Prostate gland (tissue), 2 donors: ENCODE measurements at regions not wholly inside any gene's neighbourhood (a gene's known extent, or its start where the extent isn't known, plus 50 kb on each side); places are given as distances from the start of the nearest gene placed in this dataset.
A peak's percentile ranks its signal among the peaks of the same experiment; 100 is the strongest.

Source experiments
- DNase-seq: peaks from one replicate; pipeline ENCODE4 v3.0.0-alpha.2; 2019; ENCODE audit warnings: low spot score
- H3K27ac ChIP-seq, 2 donors: fragments of 200-600 bp; sonication (generic); 2 replicates each; pipeline ENCODE4 v1.5.1; 2017 to 2019
- H3K27me3 ChIP-seq: fragments of 200-600 bp; sonication (generic); replicated peaks from 2 replicates; pipeline ENCODE4 v1.5.1; 2019; ENCODE audit not compliant: insufficient read depth
- H3K36me3 ChIP-seq, 2 donors: fragments of 200-600 bp; sonication (generic); 1 replicate in 1 of 2; 2 replicates in 1 of 2; pipeline versions ENCODE4 v1.5.1 to v1.8.1; 2017 to 2019
- H3K4me1 ChIP-seq: fragments of 200-600 bp; sonication (generic); replicated peaks from 2 replicates; pipeline ENCODE4 v1.5.1; 2019
- H3K4me3 ChIP-seq, 2 donors: fragments of 200-600 bp; sonication (generic); 2 replicates each; pipeline ENCODE4 v1.5.1; 2017 to 2019
- H3K9me3 ChIP-seq: fragments of 200-600 bp; sonication (generic); 2 replicates; pipeline ENCODE4 v1.5.1; 2017
- POLR2A ChIP-seq: fragments of 450-650 bp; IDR thresholded peaks from one replicate; pipeline ENCODE4 v1.6.1; 2016; ENCODE audit warnings: antibody characterized with exemption, mild to moderate bottlenecking
- POLR2AphosphoS5 ChIP-seq: sonication (generic); formaldehyde crosslinking; IDR thresholded peaks from one replicate; pipeline ENCODE4 v1.6.1; 2017; ENCODE audit warnings: antibody characterized with exemption
- WGBS: methylation state at CpG from one replicate; pipeline ENCODE4 v1.1.5; 2018; 5-methylcytosine and 5-hydroxymethylcytosine counted together
- intact Hi-C: fragments of 100-400 bp; cut with DNase I; formaldehyde crosslinking; loops from one replicate; pipeline ENCODE4 v1.14.2; 2022
- TF ChIP-seq, protein P1 (sequence below), 4 experiments: fragments of 200-600 bp in 2 of 4; fragments of 450-650 bp in 2 of 4; sonication (generic) in 2 of 4; IDR thresholded peaks; 1 replicate in 3 of 4; 2 replicates in 1 of 4; pipeline ENCODE4 v1.5.1; 2016 to 2019; ENCODE audit warnings: antibody characterized with exemption in 4 of 4, mild to moderate bottlenecking in 2 of 4, moderate library complexity in 2 of 4

DNA sequence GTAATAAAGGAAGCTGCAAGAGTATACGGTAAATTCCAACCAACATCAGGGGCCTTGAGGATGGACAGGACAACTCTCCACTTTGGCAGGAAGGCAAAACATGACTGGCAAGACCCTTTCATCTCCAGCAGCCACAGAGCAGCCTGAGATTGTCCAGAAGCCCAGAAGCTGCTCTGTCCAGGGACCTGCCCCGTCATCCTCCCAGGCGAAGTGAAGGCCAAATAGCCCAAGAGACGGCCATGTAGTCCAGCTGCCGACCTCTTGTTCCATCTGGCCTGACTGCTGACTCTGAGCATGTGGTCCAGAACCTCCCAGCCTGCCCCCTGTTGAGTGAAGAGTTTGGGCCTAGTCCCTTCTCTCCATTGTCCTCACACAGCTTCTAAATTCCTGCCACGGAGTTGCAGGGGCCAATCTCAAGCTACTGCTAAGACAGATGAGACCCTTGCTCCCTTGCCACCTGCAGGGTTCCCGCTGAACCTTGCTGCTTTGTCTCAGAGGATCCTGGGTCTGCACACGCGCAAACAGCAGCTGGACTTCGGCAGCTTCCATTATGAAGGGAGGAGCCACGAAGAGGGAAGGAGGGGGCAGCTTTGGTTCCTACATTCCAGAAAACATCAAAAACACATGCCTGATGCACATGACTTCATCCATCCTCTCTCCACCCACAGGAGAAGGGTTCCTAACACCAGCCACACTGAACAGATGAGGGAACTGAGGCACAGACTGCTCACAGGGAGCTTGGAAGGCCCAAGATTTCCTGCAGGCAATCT is 196.9 kb downstream of the KATNAL1 start:
- Histone ChIP-seq H3K4me3 (no peak overlapping the region), H3K4me1 (peaks cover 2% of the 10 kb centered on the region), H3K27me3 (no peaks in the 10 kb centered on the region), H3K27ac (no peak overlapping the region), H3K9me3 (no peaks in the 10 kb centered on the region), H3K36me3 (no peaks in the 10 kb centered on the region)
- 93% methylated on average over 11 of the region's 11 CpGs for WGBS
- DNase-seq = no peak
- intact Hi-C loops = loop anchor here (5.0 to 10.0 kb wide), 4 partner anchors 186 to 1456 kb away; partner anchors contain the start of genes POMP and SLC7A1
- TF ChIP-seq, protein P1, sequence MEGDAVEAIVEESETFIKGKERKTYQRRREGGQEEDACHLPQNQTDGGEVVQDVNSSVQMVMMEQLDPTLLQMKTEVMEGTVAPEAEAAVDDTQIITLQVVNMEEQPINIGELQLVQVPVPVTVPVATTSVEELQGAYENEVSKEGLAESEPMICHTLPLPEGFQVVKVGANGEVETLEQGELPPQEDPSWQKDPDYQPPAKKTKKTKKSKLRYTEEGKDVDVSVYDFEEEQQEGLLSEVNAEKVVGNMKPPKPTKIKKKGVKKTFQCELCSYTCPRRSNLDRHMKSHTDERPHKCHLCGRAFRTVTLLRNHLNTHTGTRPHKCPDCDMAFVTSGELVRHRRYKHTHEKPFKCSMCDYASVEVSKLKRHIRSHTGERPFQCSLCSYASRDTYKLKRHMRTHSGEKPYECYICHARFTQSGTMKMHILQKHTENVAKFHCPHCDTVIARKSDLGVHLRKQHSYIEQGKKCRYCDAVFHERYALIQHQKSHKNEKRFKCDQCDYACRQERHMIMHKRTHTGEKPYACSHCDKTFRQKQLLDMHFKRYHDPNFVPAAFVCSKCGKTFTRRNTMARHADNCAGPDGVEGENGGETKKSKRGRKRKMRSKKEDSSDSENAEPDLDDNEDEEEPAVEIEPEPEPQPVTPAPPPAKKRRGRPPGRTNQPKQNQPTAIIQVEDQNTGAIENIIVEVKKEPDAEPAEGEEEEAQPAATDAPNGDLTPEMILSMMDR (IDR thresholded peaks at IDR 0.05) = no peak
- no peak for TF ChIP-seq POLR2AphosphoS5
- TF ChIP-seq POLR2A = no peak

GRCh38 chr13:30109471-30110135 is 197.7 kb downstream of the KATNAL1 start:
- no peaks in the 10 kb centered on the region for H3K27me3 ChIP-seq
- 86% methylated on average over 8 of the region's 8 CpGs for WGBS
- no peaks in the 10 kb centered on the region for H3K9me3 ChIP-seq
- H3K4me3 ChIP-seq = no peak overlapping the region
- peak overlapping the region; percentile 42 to 43 for H3K27ac ChIP-seq
- H3K4me1 ChIP-seq = peaks cover 2% of the 10 kb centered on the region
- no peak for TF ChIP-seq POLR2A
- no peak for DNase-seq
- H3K36me3 ChIP-seq = no peaks in the 10 kb centered on the region
- intact Hi-C loops = loop anchor here (5.0 to 10.0 kb wide), 4 partner anchors 185 to 1455 kb away; partner anchors contain the start of genes POMP and SLC7A1

DNA sequence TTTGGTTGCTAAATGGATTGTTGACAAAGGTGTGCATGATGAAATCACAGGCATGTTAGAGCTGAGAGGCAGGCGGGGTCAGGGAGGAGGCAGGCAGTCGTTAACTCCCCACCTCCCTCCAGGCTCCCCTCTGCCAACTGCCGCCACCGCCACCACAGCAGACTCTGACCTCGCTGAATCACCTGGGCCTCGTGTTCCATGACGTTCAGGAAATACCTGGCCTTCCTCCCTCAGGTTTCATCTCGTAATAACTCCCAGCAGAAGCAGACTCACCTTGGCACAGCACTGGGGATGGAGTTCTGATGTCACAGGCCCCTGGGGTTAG is 198.5 kb downstream of the KATNAL1 start:
- intact Hi-C loops = no loop called here
- peak overlapping the region; percentile 42 to 47 for H3K27ac ChIP-seq
- peak; percentile 87 for DNase-seq

GRCh38 chr13:30108216-30108912 is 199.0 kb downstream of the KATNAL1 start:
- 32% methylated on average over 13 of the region's 13 CpGs for WGBS
- no peaks in the 10 kb centered on the region for H3K27me3 ChIP-seq
- H3K27ac ChIP-seq = peak overlapping the region; percentile 37 to 47
- intact Hi-C loops = no loop called here
- DNase-seq = no peak
- no peak for TF ChIP-seq POLR2AphosphoS5
- TF ChIP-seq, protein P1 (IDR thresholded peaks at IDR 0.05) = no peak
- peak; percentile 25 for TF ChIP-seq POLR2A
- no peaks in the 10 kb centered on the region for H3K4me1 ChIP-seq
- H3K36me3 ChIP-seq = no peaks in the 10 kb centered on the region
- no peaks in the 10 kb centered on the region for H3K9me3 ChIP-seq
- H3K4me3 ChIP-seq = no peak overlapping the region

More for the DNA sequence above, 198.5 kb downstream of the KATNAL1 start:
- TF ChIP-seq POLR2A = peak; percentile 13
- TF ChIP-seq POLR2AphosphoS5 = peak; percentile 85
- TF ChIP-seq, protein P1 (IDR thresholded peaks at IDR 0.05) = no peak
- Histone ChIP-seq H3K9me3 (no peaks in the 10 kb centered on the region), H3K4me1 (peaks cover 2% of the 10 kb centered on the region), H3K4me3 (no peak overlapping the region), H3K36me3 (no peaks in the 10 kb centered on the region), H3K27me3 (no peaks in the 10 kb centered on the region)
- WGBS = 35% methylated on average over 8 of the region's 8 CpGs

- no peaks in the 10 kb centered on the region for H3K27me3 ChIP-seq
- H3K36me3 ChIP-seq = no peaks in the 10 kb centered on the region
- no peak overlapping the region for H3K4me3 ChIP-seq
- H3K27ac ChIP-seq = peak overlapping the region in 1 of 2 donors; percentile 37
- H3K4me1 ChIP-seq = no peaks in the 10 kb centered on the region
- WGBS = 95% methylated on average over 14 of the region's 14 CpGs
- TF ChIP-seq POLR2A = no peak
- no peak for TF ChIP-seq POLR2AphosphoS5
- TF ChIP-seq, protein P1 (IDR thresholded peaks at IDR 0.05) = no peak
- no peak for DNase-seq
- intact Hi-C loops = no loop called here
- H3K9me3 ChIP-seq = no peaks in the 10 kb centered on the region
Observed at GRCh38 chr13:30107521-30108136, 199.7 kb downstream of the KATNAL1 start.
